SK-N-MC (cell line): ENCODE measurements at regions not wholly inside any gene's neighbourhood (a gene's known extent, or its start where the extent isn't known, plus 50 kb on each side); places are given as distances from the start of the nearest gene placed in this dataset.

Experiments
- EZH2 ChIP-seq: fragments of 200-600 bp; sonication (generic); IDR thresholded peaks from one replicate; pipeline ENCODE4 v1.6.1; 2017; ENCODE audit warnings: antibody characterized with exemption
- POLR2AphosphoS5 ChIP-seq: IDR thresholded peaks from 2 replicates; pipeline ENCODE4 v1.6.1; 2012; ENCODE audit warnings: mild to moderate bottlenecking, low read depth, low read length, borderline replicate concordance

DNA sequence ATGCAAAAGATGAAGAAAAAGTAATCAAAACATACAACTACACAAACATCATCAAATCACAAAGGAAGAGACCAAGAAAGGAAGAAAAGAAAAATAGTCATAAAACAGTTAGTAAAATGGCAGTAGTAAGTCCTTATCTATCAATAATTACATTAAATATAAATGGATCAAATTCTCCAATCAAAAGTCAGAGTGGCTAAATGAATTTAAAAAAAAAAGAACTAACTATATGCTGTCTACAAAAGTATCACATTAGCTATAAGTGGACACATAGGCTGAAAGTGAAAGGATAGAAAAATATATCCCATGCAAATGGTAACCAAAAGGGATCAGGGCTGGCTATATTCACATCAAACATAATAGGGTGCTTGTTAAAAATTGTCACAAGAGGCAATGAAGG, 116.5 kb downstream of the NOL4 start:
- TF ChIP-seq POLR2AphosphoS5: no peak
- TF ChIP-seq EZH2: no peak
